ENCODE measurements at regions not wholly inside any gene's neighbourhood (a gene's known extent, or its start where the extent isn't known, plus 50 kb on each side); places are given as distances from the start of the nearest gene placed in this dataset.

- TF ChIP-seq REST (IDR thresholded peaks at IDR 0.05; ENCODE audit: unreplicated experiment) = no peak
- TF ChIP-seq CREB1 (CRISPR knock-in tag; IDR thresholded peaks at IDR 0.05; ENCODE audit: low read depth) = no peak
- TF ChIP-seq ETS1 (IDR thresholded peaks at IDR 0.05) = no peak
- no peak for TF ChIP-seq EZH2 (IDR thresholded peaks at IDR 0.05; ENCODE audit: low read depth, unreplicated experiment)
- no peak for TF ChIP-seq NANOG (IDR thresholded peaks at IDR 0.05; ENCODE audit: borderline replicate concordance)
- no peak for TF ChIP-seq JUNB (IDR thresholded peaks at IDR 0.05; ENCODE audit: unreplicated experiment)
- TF ChIP-seq EZH2phosphoT487 (IDR thresholded peaks at IDR 0.05; ENCODE audit: unreplicated experiment) = no peak
- TF ChIP-seq ZNF114 (CRISPR knock-in tag; IDR thresholded peaks at IDR 0.05) = no peak
- no peak for TF ChIP-seq ZNF331 (CRISPR knock-in tag; IDR thresholded peaks at IDR 0.05; ENCODE audit: low read depth)
- TF ChIP-seq STAT1 (IDR thresholded peaks at IDR 0.05; ENCODE audit: unreplicated experiment) = no peak
- TF ChIP-seq CTCF (conservative IDR thresholded peaks at IDR 0.05; ENCODE audit: low read depth in 2 of 2) = no peak
- no peak for TF ChIP-seq ZNF462 (CRISPR knock-in tag; IDR thresholded peaks at IDR 0.05)
- no peak for TF ChIP-seq POLR2AphosphoS5 (IDR thresholded peaks at IDR 0.05; ENCODE audit: low read depth)
Observed at GRCh38 chr16:9480503-9480902, 389.1 kb downstream of the HAPSTR1 start.

More at GRCh38 chr16:9480503-9480902, 389.1 kb downstream of the HAPSTR1 start:
- no peak overlapping the region for H3K4me3 Mint-ChIP-seq
- Histone ChIP-seq H3F3A (replicated peaks; ENCODE audit: low read depth) (no peaks in the 10 kb centered on the region), H3K27me3 (ENCODE audit: insufficient read depth) (no peaks in the 10 kb centered on the region), H3K4me1 (ENCODE audit: insufficient read depth) (0 out of 2 replicates have a peak, but pooled peaks cover 6% of the 10 kb centered on the region), H3K9me2 (ENCODE audit: insufficient read depth) (no peaks in the 10 kb centered on the region), H3K4me2 (no peak overlapping the region), H3K27ac (ENCODE audit: low read depth) (no peak overlapping the region), H4K20me1 (replicated peaks; ENCODE audit: insufficient read depth) (no peaks in the 10 kb centered on the region), H3K79me2 (replicated peaks; ENCODE audit: insufficient read depth) (no peaks in the 10 kb centered on the region), H3K4me3 (no peak overlapping the region), H3K36me3 (ENCODE audit: insufficient read depth) (no peaks in the 10 kb centered on the region), H2AFZ (no peak overlapping the region)
- DNase-seq (ENCODE audit: low spot score) (no peak), ATAC-seq (no peak)
- no peaks in the 10 kb centered on the region for H3K9me3 Mint-ChIP-seq
- no peaks in the 10 kb centered on the region for H3K36me3 Mint-ChIP-seq (ENCODE audit: low read depth)
- H3K27me3 Mint-ChIP-seq (ENCODE audit: insufficient read depth, low read depth, poor library complexity) = peaks cover 3% of the 10 kb centered on the region
- H3K4me1 Mint-ChIP-seq = peaks cover 4% of the 10 kb centered on the region; the same call in 1 of the 3 replicates
- no peak overlapping the region for H3K27ac Mint-ChIP-seq
